Effector memory CD8-positive, alpha-beta T cell (primary cell): ENCODE measurements at regions not wholly inside any gene's neighbourhood (a gene's known extent, or its start where the extent isn't known, plus 50 kb on each side); places are given as distances from the start of the nearest gene placed in this dataset.

Experiments used
- ATAC-seq: fragments of 150-1000 bp; cut with Tn5 transposase; replicated peaks from 2 replicates; pipeline ENCODE4 v1.10.0; 2021; ENCODE audit warnings: mild to moderate bottlenecking, moderate library complexity
- DNase-seq, 3 experiments: peaks; one replicate each; pipeline ENCODE4 v3.0.0; 2021
- H3K27ac Mint-ChIP-seq, 2 donors: one replicate each; pipeline ENCODE4 v1.8.0; 2022; ENCODE audit warnings: mild to moderate bottlenecking in 2 of 2, mixed read lengths in 2 of 2, moderate library complexity in 2 of 2
- H3K27me3 Mint-ChIP-seq, 2 donors: one replicate each; pipeline ENCODE4 v1.8.0; 2022; ENCODE audit warnings: mixed read lengths in 2 of 2
- H3K36me3 Mint-ChIP-seq: one replicate; pipeline ENCODE4 v1.8.0; 2022; ENCODE audit warnings: mild to moderate bottlenecking, moderate library complexity, mixed read lengths; ENCODE audit not compliant: insufficient read depth
- H3K4me1 Mint-ChIP-seq, 2 donors: one replicate each; pipeline ENCODE4 v1.8.0; 2022; ENCODE audit warnings: low read depth in 2 of 2, mixed read lengths in 2 of 2
- H3K4me3 Mint-ChIP-seq, 2 donors: one replicate each; pipeline ENCODE4 v1.8.0; 2022; ENCODE audit warnings: mild to moderate bottlenecking in 2 of 2, mixed read lengths in 2 of 2, moderate library complexity in 2 of 2
- H3K9me3 Mint-ChIP-seq, 2 donors: one replicate each; pipeline ENCODE4 v1.8.0; 2022; ENCODE audit warnings: mixed read lengths in 2 of 2

DNA sequence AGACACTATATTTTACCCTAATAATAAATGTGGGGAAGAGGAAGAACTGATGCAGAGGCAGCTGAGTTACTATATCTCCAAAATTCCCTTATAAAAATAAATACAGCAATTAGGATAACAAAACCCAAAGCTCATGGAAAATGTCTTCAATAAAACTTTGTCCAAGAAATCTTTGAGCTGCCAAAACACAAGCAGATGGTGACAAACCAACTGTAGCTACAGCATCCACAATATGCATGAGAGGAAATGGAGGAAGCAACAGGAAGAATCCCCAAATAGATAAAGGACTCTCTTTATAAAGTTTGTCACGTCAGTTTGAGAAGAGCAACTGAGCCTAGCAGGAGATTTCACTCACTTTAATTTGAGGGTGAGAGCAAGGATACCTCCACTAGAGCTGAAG, 638.2 kb downstream of the IGSF11 start:
- Mint-ChIP-seq H3K36me3 (peaks cover 2% of the 10 kb centered on the region), H3K4me1 (no peaks in the 10 kb centered on the region)

DNA sequence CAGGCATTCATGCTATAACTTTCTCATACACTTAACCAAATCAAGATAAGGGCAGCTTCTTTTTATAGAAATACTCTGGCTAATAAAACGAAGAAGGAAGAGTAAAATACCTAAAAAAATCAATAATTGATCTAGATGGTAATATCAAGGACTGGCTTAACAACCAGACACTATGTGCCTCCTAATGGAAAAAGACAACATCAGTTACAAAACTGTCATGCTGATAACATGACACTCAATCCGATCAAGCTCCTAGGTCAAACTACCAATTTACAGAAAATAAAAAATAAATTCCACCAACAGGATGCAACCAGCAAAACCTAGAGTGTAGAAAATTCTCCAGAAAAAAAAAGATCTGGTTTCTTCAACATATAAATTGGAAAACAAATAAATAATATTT, 634.6 kb downstream of the IGSF11 start:
- Mint-ChIP-seq H3K4me1 (no peaks in the 10 kb centered on the region), H3K9me3 (no peaks in the 10 kb centered on the region), H3K4me3 (no peak overlapping the region), H3K27me3 (no peaks in the 10 kb centered on the region), H3K36me3 (no peaks in the 10 kb centered on the region), H3K27ac (no peak overlapping the region)
- ATAC-seq (no peak), DNase-seq (no peak)

More for the DNA sequence above, 638.2 kb downstream of the IGSF11 start:
- Mint-ChIP-seq H3K9me3 (peaks cover 0 to 1% of the 10 kb centered on the region in 2 donors), H3K4me3 (no peak overlapping the region), H3K27me3 (no peaks in the 10 kb centered on the region), H3K27ac (no peak overlapping the region)
- ATAC-seq = no peak
- no peak for DNase-seq

DNA sequence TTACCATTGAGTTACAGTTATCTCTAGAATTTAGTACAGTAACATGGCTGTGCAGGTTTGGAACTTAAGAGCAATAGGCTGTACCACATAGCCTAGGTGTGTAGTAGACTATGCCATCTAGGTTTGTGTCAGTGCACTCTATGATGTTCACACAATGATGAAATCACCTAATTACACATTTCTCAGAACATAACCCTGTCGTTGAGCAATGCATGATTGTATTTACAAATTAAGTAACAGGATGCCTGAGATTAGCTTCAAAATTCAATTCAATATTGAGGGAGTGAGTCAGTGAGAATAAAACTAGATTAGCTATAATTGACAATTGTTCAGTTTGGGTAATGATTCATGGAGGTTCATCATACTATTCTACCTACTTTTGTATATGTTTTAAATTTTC, 633.8 kb downstream of the IGSF11 start:
- Mint-ChIP-seq H3K36me3 (no peaks in the 10 kb centered on the region), H3K27me3 (no peaks in the 10 kb centered on the region)
- ATAC-seq = no peak

DNA sequence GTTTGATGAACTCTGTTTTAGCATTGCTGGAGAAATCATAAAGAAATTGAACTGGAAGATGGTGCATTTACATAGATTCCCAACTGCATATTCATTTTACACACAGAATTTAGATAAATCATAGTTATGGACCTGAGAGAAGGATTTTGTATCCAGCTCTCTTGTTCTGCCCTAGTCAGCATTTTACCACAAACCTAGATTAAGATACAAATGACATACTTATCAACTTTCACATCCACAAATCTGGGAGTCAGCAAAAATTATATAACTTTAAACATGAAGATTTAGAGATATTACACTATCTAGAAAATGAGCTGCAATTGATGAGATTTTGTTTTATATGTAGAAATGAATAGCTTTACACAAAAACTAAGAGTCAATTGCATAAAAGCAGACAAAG, 632.8 kb downstream of the IGSF11 start:
- ATAC-seq = no peak
- DNase-seq = no peak
- peaks cover 0 to 2% of the 10 kb centered on the region in 2 donors for H3K9me3 Mint-ChIP-seq
- H3K36me3 Mint-ChIP-seq = no peaks in the 10 kb centered on the region
- no peaks in the 10 kb centered on the region for H3K4me1 Mint-ChIP-seq
- no peak overlapping the region for H3K4me3 Mint-ChIP-seq
- no peaks in the 10 kb centered on the region for H3K27me3 Mint-ChIP-seq
- no peak overlapping the region for H3K27ac Mint-ChIP-seq

More for the DNA sequence above, 633.8 kb downstream of the IGSF11 start:
- Mint-ChIP-seq H3K9me3 (no peaks in the 10 kb centered on the region), H3K4me1 (no peaks in the 10 kb centered on the region), H3K4me3 (no peak overlapping the region), H3K27ac (no peak overlapping the region)
- DNase-seq = no peak

DNA sequence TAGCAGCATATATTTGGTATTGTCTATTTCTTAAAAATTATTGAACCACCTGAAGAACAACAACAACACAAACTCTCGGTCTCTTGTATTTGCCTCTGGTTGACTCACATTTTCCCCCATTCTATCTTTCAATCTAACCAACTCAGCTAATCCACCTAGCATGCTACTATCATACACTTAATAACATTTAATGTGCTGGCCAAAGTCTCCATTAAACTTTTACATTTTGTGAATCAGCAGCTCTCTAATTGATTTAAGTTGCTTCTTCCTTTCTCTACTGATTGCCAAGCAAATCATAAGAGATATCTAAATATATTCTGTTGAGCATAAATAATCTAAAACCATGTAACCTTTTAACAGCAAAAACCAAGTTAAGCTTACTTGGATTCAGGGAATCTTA, 631.7 kb downstream of the IGSF11 start:
- ATAC-seq = no peak
- Mint-ChIP-seq H3K9me3 (peaks cover 0 to 2% of the 10 kb centered on the region in 2 donors), H3K4me3 (no peak overlapping the region), H3K36me3 (no peaks in the 10 kb centered on the region), H3K4me1 (no peaks in the 10 kb centered on the region), H3K27ac (no peak overlapping the region), H3K27me3 (no peaks in the 10 kb centered on the region)
- no peak for DNase-seq

DNA sequence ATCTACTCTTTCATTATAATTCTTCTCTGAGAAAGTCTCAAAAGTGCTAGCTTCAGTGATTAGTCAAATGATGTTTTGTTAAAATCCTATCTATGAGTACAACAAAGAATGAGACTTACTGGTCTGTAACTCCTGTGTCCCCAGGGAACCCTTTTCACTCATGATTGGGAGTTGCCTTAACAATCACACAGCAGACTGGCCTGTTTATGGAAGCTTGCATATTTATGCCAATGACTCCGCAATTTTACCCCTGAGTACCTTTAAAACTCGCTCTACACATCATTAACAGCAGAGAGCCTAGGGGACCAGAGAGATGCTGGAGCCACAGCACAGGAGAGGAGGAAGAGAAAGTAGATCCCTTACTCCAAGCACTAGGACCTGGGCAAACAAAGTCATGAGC, 628.1 kb downstream of the IGSF11 start:
- H3K27ac Mint-ChIP-seq = no peak overlapping the region
- H3K4me1 Mint-ChIP-seq = no peaks in the 10 kb centered on the region
- H3K9me3 Mint-ChIP-seq = peaks cover 0 to 4% of the 10 kb centered on the region in 2 donors
- H3K27me3 Mint-ChIP-seq = no peaks in the 10 kb centered on the region
- H3K4me3 Mint-ChIP-seq = no peak overlapping the region
- ATAC-seq (no peak), DNase-seq (no peak)
- H3K36me3 Mint-ChIP-seq = no peaks in the 10 kb centered on the region

DNA sequence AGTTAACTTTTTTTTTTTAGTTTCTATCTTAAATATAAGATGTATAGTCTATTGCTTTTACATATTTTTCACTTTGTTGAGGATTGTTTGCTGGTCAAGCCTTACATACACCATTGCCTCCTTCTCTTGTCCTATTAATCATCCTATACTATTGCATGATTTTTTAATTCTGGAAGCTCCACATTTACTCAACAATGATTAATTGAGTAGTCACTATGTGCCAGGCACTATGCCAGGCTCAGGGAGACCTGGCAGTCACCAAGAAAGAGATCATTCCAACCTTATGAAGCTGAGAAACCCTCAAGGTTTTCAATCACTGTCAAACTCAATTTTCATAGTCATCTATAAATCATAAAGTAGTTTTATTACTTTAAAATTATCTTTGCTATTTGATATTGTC, 626.2 kb downstream of the IGSF11 start:
- Mint-ChIP-seq H3K36me3 (no peaks in the 10 kb centered on the region), H3K4me3 (no peak overlapping the region), H3K9me3 (peaks cover 11 to 12% of the 10 kb centered on the region in 2 donors), H3K27ac (no peak overlapping the region), H3K27me3 (no peaks in the 10 kb centered on the region), H3K4me1 (no peaks in the 10 kb centered on the region)
- DNase-seq (no peak), ATAC-seq (no peak)

DNA sequence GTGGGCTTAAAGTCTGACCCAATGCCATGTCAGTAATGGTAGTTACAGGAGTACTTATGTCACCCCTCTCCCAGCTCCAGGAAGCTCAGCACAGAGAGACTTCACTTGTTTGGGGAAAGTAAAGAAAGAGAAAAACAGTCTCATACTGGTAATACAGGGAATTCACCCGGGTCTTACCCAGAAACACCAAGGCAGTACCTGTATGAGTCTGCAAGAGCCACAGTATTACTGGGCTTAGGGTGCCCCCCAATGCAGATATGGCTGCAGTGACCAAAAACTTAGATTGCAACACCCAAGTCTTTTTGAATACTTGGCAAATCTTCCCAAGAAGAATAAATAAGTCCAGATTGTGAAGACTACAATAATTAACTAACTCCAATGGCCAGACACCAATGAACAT, 622.1 kb downstream of the IGSF11 start:
- no peak overlapping the region for H3K27ac Mint-ChIP-seq
- DNase-seq = no peak
- H3K36me3 Mint-ChIP-seq = no peaks in the 10 kb centered on the region
- H3K27me3 Mint-ChIP-seq = no peaks in the 10 kb centered on the region
- no peak for ATAC-seq
- peaks cover 12 to 20% of the 10 kb centered on the region in 2 donors for H3K9me3 Mint-ChIP-seq
- H3K4me3 Mint-ChIP-seq = no peak overlapping the region
- H3K4me1 Mint-ChIP-seq = no peaks in the 10 kb centered on the region

DNA sequence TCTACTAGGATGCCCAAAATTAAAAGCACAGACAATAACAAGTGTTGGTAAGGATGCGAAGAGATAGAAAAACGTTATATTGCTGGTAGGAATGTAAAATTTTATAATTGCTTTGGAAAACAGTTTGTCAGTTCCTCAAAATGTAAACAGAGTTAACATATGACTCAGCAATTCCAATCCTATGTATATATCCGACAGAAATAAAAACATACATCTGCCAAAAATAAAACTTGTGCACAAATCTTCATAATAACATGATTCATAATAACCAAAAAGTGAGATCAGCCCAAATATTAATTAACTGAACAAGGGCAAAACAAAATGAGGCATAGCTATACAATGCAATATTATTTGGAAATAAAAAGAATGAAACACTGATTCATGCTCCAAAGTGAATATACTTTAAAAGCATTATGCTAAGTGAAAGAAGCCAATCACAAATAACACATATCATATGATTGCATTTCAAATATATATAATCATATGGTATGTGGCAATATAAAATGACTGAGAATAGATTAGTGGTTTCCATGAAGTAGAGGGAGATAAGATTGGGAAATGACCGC, 609.3 kb downstream of the IGSF11 start:
- no peaks in the 10 kb centered on the region for H3K27me3 Mint-ChIP-seq
- H3K4me1 Mint-ChIP-seq = no peaks in the 10 kb centered on the region
- H3K27ac Mint-ChIP-seq = no peak overlapping the region
- H3K4me3 Mint-ChIP-seq = no peak overlapping the region
- ATAC-seq (no peak), DNase-seq (no peak)
- peaks cover 0 to 5% of the 10 kb centered on the region in 2 donors for H3K9me3 Mint-ChIP-seq
- H3K36me3 Mint-ChIP-seq = no peaks in the 10 kb centered on the region

DNA sequence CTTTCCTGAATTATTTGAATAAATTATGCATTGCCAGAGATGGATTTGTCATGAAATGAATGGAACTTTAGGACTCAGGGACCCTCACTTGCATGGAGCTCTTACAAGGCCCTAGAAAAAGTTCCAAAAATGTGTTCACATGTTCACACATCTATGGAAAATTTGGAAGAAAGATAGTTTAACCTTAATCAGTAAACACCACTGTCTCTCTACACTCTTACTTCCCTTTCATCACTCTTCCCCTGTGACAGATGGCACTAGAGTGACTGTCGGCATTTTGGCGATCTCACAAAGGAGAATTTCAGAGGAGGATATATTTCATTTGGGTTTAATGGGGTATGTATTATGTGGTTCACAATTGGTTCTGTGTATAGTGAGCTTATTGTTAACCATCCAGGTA, 600.8 kb downstream of the IGSF11 start:
- H3K9me3 Mint-ChIP-seq = peaks cover 5 to 6% of the 10 kb centered on the region in 2 donors
- DNase-seq (no peak), ATAC-seq (no peak)
- no peaks in the 10 kb centered on the region for H3K4me1 Mint-ChIP-seq
- no peak overlapping the region for H3K4me3 Mint-ChIP-seq
- no peak overlapping the region for H3K27ac Mint-ChIP-seq
- H3K27me3 Mint-ChIP-seq = no peaks in the 10 kb centered on the region
- H3K36me3 Mint-ChIP-seq = no peaks in the 10 kb centered on the region

DNA sequence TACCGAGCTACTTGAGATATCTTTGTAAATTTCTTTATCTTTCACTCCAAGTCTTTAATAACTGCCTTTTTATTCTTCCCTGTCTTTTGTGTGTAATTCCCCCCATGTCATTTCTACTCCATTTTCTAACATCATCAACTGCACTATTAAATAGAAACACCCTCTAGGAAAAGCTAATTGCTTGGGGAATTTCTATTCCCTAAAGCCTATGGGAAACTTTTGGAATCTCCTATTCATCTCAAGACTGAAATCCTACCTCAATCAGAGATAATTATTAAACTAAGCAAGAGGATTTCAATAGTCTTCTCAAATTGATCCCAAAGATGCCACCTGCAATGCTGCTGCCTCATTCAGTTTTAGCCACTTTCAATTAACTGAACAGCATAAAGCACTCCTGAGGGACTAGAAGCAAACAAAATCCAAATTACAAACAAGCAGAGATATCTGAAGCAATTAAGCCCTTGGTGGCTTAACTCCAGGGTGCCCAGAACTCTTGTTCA, 598.7 kb downstream of the IGSF11 start:
- no peaks in the 10 kb centered on the region for H3K4me1 Mint-ChIP-seq
- DNase-seq (no peak), ATAC-seq (no peak)
- no peaks in the 10 kb centered on the region for H3K27me3 Mint-ChIP-seq
- H3K27ac Mint-ChIP-seq = no peak overlapping the region
- peaks cover 7 to 8% of the 10 kb centered on the region in 2 donors for H3K9me3 Mint-ChIP-seq
- no peak overlapping the region for H3K4me3 Mint-ChIP-seq
- no peaks in the 10 kb centered on the region for H3K36me3 Mint-ChIP-seq

DNA sequence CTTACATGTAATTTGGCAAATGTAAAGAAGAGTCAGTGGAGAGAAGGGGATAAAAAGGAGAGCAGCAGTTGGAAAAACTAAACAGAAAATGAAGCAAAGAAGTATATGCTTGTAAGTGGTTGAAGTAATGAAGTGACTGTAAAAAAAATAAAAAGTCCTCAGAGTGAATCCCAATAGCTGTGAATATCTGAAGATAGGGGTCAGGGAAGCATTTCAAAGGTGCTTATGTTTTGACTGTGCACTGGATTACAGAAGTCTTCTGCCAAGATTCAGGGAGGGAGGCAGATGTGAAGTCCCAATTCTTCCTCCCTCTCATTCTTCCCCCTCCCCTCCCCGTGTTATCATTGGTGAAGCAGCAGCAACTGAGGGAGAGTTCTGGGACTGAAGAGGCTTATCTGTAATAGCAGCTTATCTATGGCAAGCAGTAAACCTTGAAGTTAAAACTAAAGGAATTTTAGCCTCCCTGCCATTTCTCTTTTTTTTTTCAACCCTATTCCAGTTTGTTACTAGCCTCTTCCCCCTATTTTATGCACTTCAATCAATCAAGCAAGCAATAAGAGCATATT, 597.9 kb downstream of the IGSF11 start:
- Mint-ChIP-seq H3K9me3 (peaks cover 6 to 7% of the 10 kb centered on the region in 2 donors), H3K4me1 (no peaks in the 10 kb centered on the region), H3K27me3 (no peaks in the 10 kb centered on the region), H3K4me3 (no peak overlapping the region), H3K27ac (no peak overlapping the region), H3K36me3 (no peaks in the 10 kb centered on the region)
- no peak for ATAC-seq
- DNase-seq = no peak

DNA sequence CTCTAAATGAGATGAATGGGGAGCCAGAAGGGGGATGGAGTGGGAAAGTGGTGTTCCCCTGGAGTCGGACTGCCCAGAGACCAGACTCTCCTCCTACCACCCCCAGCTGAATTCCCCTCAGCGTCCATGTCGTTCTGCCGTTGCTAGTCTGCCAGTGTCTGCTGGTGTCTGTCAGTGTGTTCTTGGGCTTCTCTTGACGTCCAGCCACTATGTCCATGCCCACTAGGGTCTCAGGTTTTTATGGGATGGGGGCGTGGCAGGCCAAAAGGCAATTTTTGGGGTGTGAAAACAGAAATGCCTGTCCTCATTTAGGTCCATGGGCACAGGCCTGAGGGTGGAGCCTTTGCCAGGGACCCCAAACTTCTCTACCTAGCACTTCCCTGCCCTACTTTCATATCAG, 589.6 kb downstream of the IGSF11 start:
- H3K27me3 Mint-ChIP-seq = no peaks in the 10 kb centered on the region
- no peaks in the 10 kb centered on the region for H3K4me1 Mint-ChIP-seq
- H3K36me3 Mint-ChIP-seq = no peaks in the 10 kb centered on the region
- H3K9me3 Mint-ChIP-seq = peaks cover 12% of the 10 kb centered on the region in 2 donors
- no peak for DNase-seq
- H3K27ac Mint-ChIP-seq = no peak overlapping the region
- ATAC-seq = no peak
- no peak overlapping the region for H3K4me3 Mint-ChIP-seq

DNA sequence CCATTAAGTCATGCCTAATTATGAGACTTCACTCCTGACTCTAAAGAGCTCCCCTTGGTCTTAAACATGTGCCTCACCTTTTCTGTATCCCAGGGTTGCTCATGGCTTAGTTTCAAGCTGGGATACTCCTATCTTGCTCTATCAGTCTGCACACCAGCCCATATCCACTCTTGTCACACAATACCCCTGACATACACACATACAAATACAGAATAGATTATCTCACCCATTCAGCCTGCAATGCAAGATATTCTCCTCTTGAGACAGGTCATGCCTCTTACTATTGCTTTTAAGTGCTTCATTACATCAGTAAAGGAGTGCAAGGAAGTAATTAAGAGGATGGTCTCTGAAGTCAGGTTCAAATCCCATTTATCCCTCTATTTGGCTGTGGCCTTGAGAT, 587.3 kb downstream of the IGSF11 start:
- no peak for ATAC-seq
- no peak overlapping the region for H3K27ac Mint-ChIP-seq
- no peak overlapping the region for H3K4me3 Mint-ChIP-seq
- H3K36me3 Mint-ChIP-seq = no peaks in the 10 kb centered on the region
- no peaks in the 10 kb centered on the region for H3K4me1 Mint-ChIP-seq
- no peak for DNase-seq
- H3K9me3 Mint-ChIP-seq = peaks cover 19 to 25% of the 10 kb centered on the region in 2 donors
- no peaks in the 10 kb centered on the region for H3K27me3 Mint-ChIP-seq
